Upper lobe of left lung (tissue), 6 donors: ENCODE measurements at regions not wholly inside any gene's neighbourhood (a gene's known extent, or its start where the extent isn't known, plus 50 kb on each side); places are given as distances from the start of the nearest gene placed in this dataset.

Experiments used
- ATAC-seq, 2 donors: fragments of 200-7000 bp; cut with Tn5 transposase; one replicate each; pipeline ENCODE4 v1.9.1; 2022; ENCODE audit warnings: mild to moderate bottlenecking in 2 of 2, moderate library complexity in 2 of 2; ENCODE audit not compliant: low FRiP score in 2 of 2
- DNase-seq, 2 donors: peaks; one replicate each; pipeline ENCODE4 v3.0.0-alpha.2; 2019 to 2020
- H3K27ac ChIP-seq, 4 donors: fragments of 200-600 bp; sonication (generic); one replicate each; pipeline ENCODE4 v1.5.1; 2016 to 2019
- H3K27me3 ChIP-seq, 4 donors: fragments of 200-600 bp; sonication (generic); one replicate each; pipeline ENCODE4 v1.5.1; 2017 to 2019
- H3K36me3 ChIP-seq, 4 donors: fragments of 200-600 bp; sonication (generic); one replicate each; pipeline ENCODE4 v1.5.1; 2016 to 2019
- H3K4me1 ChIP-seq, 4 donors: fragments of 200-600 bp; sonication (generic); one replicate each; pipeline ENCODE4 v1.5.1; 2018 to 2019
- H3K4me3 ChIP-seq, 4 donors: fragments of 200-600 bp; sonication (generic); one replicate each; pipeline ENCODE4 v1.5.1; 2017 to 2019; ENCODE audit warnings: mild to moderate bottlenecking in 2 of 4, moderate library complexity in 1 of 4
- H3K9me3 ChIP-seq, 4 donors: fragments of 200-600 bp; sonication (generic); one replicate each; pipeline ENCODE4 v1.5.1; 2018 to 2019
- CTCF ChIP-seq, 6 experiments: fragments of 450-650 bp in 4 of 6; fragments of 200-600 bp in 2 of 6; sonication (generic) in 2 of 6; IDR thresholded peaks; one replicate each; pipeline ENCODE4 v1.5.1; 2016 to 2019; ENCODE audit warnings: antibody characterized with exemption in 6 of 6
- EP300 ChIP-seq, 4 donors: sonication (generic); formaldehyde crosslinking; IDR thresholded peaks; one replicate each; pipeline ENCODE4 v1.5.1; 2017; ENCODE audit warnings: antibody characterized with exemption in 4 of 4, control low read depth in 2 of 4
- POLR2A ChIP-seq, 4 donors: fragments of 450-650 bp; IDR thresholded peaks; one replicate each; pipeline ENCODE4 v1.5.1; 2016 to 2017; ENCODE audit warnings: antibody characterized with exemption in 4 of 4, mild to moderate bottlenecking in 2 of 4
- POLR2AphosphoS5 ChIP-seq, 2 donors: sonication (generic); formaldehyde crosslinking; IDR thresholded peaks; one replicate each; pipeline ENCODE4 v1.5.1; 2017; ENCODE audit warnings: antibody characterized with exemption in 2 of 2
- WGBS, 2 donors: methylation state at CpG; one replicate each; pipeline ENCODE4 v1.1.5; 2017 to 2018; 5-methylcytosine and 5-hydroxymethylcytosine counted together
- donor health status: DM: no; HTN: no; CAD: no; lungs with moderate emphysema.
- donor health status: DM: no; HTN: yes; CAD: no; lungs with severe emphysema.

DNA sequence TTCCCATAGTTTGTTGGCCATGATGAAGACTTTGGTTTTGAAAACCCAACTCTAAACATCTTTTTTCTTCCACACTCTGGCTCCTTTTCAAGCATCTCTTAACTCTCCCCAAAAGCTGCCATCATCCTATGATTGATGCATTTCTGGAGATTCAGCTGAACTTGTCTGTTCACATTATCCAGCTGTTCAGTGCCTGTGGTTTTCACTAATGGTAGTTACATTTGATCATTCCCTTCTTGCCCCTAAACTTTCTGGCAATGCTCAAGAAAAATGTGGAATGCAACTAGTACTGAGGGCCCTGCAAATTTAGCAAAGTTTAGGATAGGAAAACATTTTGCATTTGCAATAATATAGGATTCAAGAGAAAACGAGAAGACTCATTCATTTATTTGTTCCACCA, 267.5 kb downstream of the ENC1 start:
- Histone ChIP-seq H3K4me3 (no peak overlapping the region), H3K36me3 (no peaks in the 10 kb centered on the region), H3K27me3 (no peaks in the 10 kb centered on the region), H3K4me1 (peaks cover 0 to 10% (median 3%) of the 10 kb centered on the region in 4 donors), H3K27ac (no peak overlapping the region), H3K9me3 (no peaks in the 10 kb centered on the region)
- 52 to 54% methylated on average over 1 of the region's 1 CpG for WGBS, 2 donors
- TF ChIP-seq POLR2AphosphoS5 (IDR thresholded peaks at IDR 0.05), result no peak
- TF ChIP-seq EP300 (IDR thresholded peaks at IDR 0.05), result no peak
- TF ChIP-seq POLR2A (IDR thresholded peaks at IDR 0.05), result no peak
- TF ChIP-seq CTCF (IDR thresholded peaks at IDR 0.05), result no peak
- ATAC-seq, result no peak
- DNase-seq, result no peak

- ATAC-seq, result no peak
- peaks cover 0 to 10% (median 4%) of the 10 kb centered on the region in 4 donors for H3K4me1 ChIP-seq
- H3K36me3 ChIP-seq, result no peaks in the 10 kb centered on the region
- H3K4me3 ChIP-seq, result no peak overlapping the region
- H3K27me3 ChIP-seq, result no peaks in the 10 kb centered on the region
- TF ChIP-seq POLR2AphosphoS5 (IDR thresholded peaks at IDR 0.05), result no peak
- TF ChIP-seq EP300 (IDR thresholded peaks at IDR 0.05), result no peak
- no peak for TF ChIP-seq POLR2A (IDR thresholded peaks at IDR 0.05)
- no peak for TF ChIP-seq CTCF (IDR thresholded peaks at IDR 0.05)
- no peak overlapping the region for H3K27ac ChIP-seq
- no peak for DNase-seq
- no peaks in the 10 kb centered on the region for H3K9me3 ChIP-seq
- 75 to 94% methylated on average over 5 of the region's 5 CpGs for WGBS, 2 donors
Measured at GRCh38 chr5:74372502-74373064, 267.9 kb downstream of the ENC1 start.

GRCh38 chr5:74372051-74372450, 268.5 kb downstream of the ENC1 start:
- H3K27ac ChIP-seq, result no peak overlapping the region
- ATAC-seq (no peak), DNase-seq (no peak)
- H3K27me3 ChIP-seq, result no peaks in the 10 kb centered on the region
- no peak for TF ChIP-seq EP300 (IDR thresholded peaks at IDR 0.05)
- no peak for TF ChIP-seq POLR2AphosphoS5 (IDR thresholded peaks at IDR 0.05)
- no peak for TF ChIP-seq CTCF (IDR thresholded peaks at IDR 0.05)
- no peak for TF ChIP-seq POLR2A (IDR thresholded peaks at IDR 0.05)
- WGBS, 2 donors, result 60 to 89% methylated on average over 3 of the region's 3 CpGs
- H3K9me3 ChIP-seq, result no peaks in the 10 kb centered on the region
- peaks cover 0 to 14% (median 5%) of the 10 kb centered on the region in 4 donors for H3K4me1 ChIP-seq
- H3K4me3 ChIP-seq, result no peak overlapping the region
- no peaks in the 10 kb centered on the region for H3K36me3 ChIP-seq

- Histone ChIP-seq H3K4me3 (no peak overlapping the region), H3K27ac (no peak overlapping the region), H3K4me1 (peaks cover 0 to 15% (median 5%) of the 10 kb centered on the region in 4 donors), H3K27me3 (no peaks in the 10 kb centered on the region), H3K9me3 (no peaks in the 10 kb centered on the region), H3K36me3 (no peaks in the 10 kb centered on the region)
- DNase-seq (no peak), ATAC-seq (no peak)
- 90 to 94% methylated on average over 5 of the region's 5 CpGs for WGBS, 2 donors
- TF ChIP-seq EP300 (IDR thresholded peaks at IDR 0.05) (no peak), POLR2AphosphoS5 (IDR thresholded peaks at IDR 0.05) (no peak), POLR2A (IDR thresholded peaks at IDR 0.05) (no peak), CTCF (IDR thresholded peaks at IDR 0.05) (no peak)
Measured at GRCh38 chr5:74371621-74372020, 268.9 kb downstream of the ENC1 start.

DNA sequence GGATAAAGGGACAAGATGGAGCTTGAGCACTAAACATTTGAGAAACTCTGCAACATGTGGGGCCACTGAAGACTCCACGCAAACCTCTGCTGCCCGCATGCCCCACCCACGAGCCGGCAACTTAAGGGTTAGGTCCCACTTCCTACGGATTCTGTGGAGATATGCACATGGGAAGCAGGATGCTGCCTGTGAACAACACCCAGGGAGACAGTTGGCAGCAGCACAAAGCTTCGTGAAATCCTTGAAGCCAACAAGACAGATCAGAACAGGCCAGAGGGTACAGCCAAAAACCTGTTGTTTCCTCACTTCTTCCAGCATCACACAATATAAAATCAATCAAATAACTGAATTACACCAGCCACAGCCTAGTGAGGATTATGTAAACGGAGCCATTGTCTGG, 270.4 kb downstream of the ENC1 start:
- no peaks in the 10 kb centered on the region for H3K9me3 ChIP-seq
- H3K27ac ChIP-seq, result no peak overlapping the region
- no peaks in the 10 kb centered on the region for H3K27me3 ChIP-seq
- H3K4me3 ChIP-seq, result no peak overlapping the region
- 40 to 66% methylated on average over 4 to 7 of the region's 7 CpGs for WGBS, 2 donors
- DNase-seq (no peak), ATAC-seq (no peak)
- peaks cover 0 to 15% (median 5%) of the 10 kb centered on the region in 4 donors for H3K4me1 ChIP-seq
- no peaks in the 10 kb centered on the region for H3K36me3 ChIP-seq
- no peak for TF ChIP-seq EP300 (IDR thresholded peaks at IDR 0.05)
- no peak for TF ChIP-seq CTCF (IDR thresholded peaks at IDR 0.05)
- no peak for TF ChIP-seq POLR2AphosphoS5 (IDR thresholded peaks at IDR 0.05)
- no peak for TF ChIP-seq POLR2A (IDR thresholded peaks at IDR 0.05)
